ENCODE measurements at regions not wholly inside any gene's neighbourhood (a gene's known extent, or its start where the extent isn't known, plus 50 kb on each side); places are given as distances from the start of the nearest gene placed in this dataset.
"Not testable (repeated sequence)": the region's sequence is repeated elsewhere in the genome, so short reads cannot be mapped to it uniquely, and the experiment has no call there.

GRCh38 chr16:8109510-8110369 lies 480.6 kb downstream of the TMEM114 start:
- DNase-seq, result no peak

- no peak for DNase-seq
Measured at GRCh38 chr16:8108991-8109509, 481.3 kb downstream of the TMEM114 start.

- no peak for DNase-seq
Measured at GRCh38 chr16:8107296-8107695, 483.0 kb downstream of the TMEM114 start.

DNA sequence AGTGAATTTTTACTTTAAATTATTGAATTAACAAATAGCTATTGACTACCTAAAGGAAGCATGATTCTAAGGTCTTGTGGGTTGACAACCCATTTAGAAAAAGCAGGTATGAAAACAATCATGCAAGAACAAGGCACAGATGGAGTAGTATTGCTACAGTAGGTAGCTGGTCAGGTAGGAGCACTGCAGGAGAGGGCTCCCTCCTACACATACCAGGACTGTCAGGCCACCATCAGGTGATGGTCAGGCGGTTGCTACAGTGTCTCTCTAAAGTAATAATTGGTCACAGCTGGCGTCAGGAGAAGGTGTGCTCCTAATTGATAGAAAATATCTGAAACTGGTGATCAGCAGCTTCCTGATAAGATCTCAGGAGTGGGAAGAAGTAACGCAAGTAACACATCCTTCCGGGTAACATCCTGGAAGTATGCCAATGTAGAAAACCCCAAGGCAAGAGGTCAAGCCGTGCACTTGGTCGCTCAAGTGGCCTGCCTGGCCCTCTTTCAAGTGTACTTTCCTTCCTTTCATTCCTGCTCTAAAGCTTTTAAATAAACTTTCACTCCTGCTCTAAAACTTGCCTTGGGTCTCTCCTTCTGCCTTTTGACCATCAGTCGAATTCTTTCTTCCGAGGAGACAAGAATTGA lies 486.5 kb downstream of the TMEM114 start:
- no peak for DNase-seq

DNA sequence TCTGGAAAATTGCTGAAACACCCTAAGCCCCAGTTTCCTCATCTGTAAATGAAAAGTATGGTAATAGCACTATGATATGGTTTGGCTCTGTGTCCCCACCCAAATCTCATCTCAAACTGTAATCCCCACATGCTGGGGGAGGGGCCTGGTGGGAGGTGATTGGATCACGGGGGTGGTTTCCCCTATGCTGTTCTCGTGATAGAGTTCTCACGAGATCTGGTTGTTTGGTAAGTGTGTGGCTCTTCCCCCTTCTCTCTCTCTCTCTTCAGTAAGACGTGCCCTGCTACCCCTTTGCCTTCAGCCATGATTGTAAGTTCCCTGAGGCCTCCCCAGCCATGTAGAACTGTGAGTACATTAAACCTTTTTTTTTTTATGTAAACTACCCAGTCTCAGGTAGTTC lies 490.7 kb downstream of the TMEM114 start:
- no peak for DNase-seq

DNA sequence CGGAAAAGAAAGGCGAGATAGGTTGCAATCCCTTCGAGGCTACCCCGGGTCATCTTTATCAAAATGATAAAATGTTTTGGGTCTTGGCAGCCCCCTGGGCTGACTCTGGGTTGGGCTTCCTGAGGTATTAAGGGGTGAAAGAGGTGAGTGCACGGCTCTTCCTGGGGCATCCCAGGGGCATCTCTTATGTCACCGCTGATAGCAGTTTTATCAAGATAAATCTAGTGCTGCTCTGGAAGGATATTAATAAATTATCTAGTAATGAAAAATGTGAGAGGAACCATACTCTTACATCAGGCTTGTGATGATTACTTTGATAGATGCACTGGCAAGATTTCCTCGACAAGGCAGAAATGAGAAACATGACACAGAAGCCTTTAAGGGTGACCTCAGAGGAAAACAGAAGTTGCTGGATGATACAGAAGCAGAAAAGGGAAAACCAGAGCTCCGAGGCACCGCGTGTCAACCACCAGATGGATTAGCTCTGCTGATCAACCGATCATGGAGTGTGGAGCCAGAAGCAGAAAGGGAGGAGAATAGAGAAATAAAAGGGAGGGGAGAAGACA lies 491.3 kb downstream of the TMEM114 start:
- DNase-seq, result no peak

- DNase-seq, result no peak
Measured at GRCh38 chr16:8096211-8096610, 494.1 kb downstream of the TMEM114 start.

- no peak for DNase-seq
Measured at GRCh38 chr16:8094696-8095095, 495.6 kb downstream of the TMEM114 start.

DNA sequence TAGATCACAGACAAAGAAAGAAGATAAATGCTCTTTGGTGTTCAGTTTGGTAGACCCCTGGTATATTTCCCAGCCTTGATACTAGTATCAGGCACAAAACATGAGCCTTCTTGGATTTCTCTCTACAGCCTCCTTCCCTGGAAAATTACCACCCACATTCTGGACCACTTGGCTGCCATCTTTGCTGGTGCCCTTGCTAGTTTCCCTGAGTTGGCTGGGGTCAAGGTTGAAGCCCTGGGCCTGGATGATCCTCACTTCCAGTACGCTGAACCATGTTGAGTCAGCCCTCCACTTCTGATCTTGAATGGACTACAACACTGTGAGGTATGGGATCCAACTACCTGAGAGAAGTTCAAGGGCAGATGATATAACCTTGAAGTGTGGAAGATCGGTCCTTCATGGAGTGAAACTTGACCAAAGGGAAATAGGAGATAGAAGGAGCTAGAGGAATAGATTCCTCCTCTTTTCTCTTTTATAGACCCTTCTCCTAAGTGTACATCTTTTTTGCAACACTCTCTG lies 501.4 kb downstream of the TMEM114 start:
- no peak for DNase-seq

DNA sequence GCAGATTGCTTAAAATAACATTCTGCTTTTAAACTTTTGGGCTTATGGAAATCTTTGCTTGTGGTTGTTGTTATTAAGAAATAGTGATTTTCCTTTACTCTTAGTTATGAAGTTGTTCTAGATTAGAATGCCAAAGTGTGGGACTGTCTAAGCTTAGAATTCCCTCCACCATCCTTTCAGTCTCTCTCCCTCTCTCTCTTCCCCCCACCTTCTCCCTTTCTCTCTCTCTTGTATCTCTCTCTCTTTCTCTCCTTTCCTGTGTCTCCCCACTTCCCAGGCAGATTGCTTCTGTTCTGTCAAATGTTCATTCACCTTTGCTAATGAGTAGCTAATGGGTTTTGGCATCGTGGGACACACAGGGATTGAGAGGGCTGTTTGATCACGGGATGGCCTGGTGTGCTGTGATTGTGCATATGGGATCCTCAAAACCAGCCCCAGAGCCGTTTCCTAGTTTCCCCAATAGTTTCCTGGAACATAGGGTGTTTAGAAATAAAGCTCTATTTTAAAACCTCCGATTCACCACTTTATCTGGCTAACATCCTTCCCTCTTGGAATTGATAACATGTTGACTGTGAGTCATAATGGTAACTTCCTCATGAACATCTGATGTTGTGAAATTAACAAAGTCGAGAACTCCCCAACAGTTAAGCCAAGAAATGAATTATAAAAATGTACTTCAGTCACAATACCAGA lies 502.6 kb downstream of the TMEM114 start:
- no peak for DNase-seq

- no peak for DNase-seq
Measured at GRCh38 chr16:8087146-8087545, 503.2 kb downstream of the TMEM114 start.

GRCh38 chr16:8084882-8085281 lies 505.4 kb downstream of the TMEM114 start:
- no peak for DNase-seq

DNA sequence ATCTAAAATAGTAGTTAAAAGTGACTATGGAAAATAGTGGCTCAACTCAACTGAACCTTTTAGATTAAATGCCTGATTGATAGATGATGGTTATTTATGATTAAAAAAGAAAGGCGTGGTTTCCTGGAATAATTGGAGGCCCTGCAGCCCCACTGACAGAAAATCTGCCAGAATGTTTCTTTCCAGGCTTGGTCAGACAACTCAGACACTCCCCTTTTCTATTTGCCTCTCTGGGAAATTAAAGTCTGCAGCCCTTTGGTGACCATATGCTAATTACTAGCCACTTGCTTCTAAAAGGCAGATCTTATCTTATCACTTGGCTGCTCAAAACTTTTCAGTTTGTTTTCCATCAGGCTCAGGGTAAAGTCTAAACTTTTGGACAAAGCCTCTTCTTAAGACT lies 506.0 kb downstream of the TMEM114 start:
- no peak for DNase-seq

- DNase-seq, result no peak
Measured at GRCh38 chr16:8083560-8083959, 506.8 kb downstream of the TMEM114 start.

DNA sequence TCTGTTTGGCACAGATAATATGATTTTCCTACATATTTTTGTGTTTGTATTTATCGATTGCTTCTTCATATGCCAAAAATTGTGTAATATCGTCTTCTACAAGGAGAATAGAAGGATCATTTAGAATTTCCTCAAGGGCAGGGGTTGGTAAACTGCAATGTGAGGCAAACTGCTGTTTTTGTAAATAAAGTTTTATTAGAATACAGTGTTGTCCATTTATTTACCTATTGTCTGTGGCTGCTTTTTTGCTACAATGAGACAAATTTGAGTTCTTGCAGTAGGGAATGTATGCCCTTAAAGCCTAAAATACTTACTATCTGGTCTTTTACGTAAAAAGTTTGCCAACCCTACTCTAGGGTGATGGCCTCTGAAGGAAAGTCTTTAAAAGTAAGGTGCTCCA lies 509.5 kb downstream of the TMEM114 start:
- no peak for DNase-seq

DNA sequence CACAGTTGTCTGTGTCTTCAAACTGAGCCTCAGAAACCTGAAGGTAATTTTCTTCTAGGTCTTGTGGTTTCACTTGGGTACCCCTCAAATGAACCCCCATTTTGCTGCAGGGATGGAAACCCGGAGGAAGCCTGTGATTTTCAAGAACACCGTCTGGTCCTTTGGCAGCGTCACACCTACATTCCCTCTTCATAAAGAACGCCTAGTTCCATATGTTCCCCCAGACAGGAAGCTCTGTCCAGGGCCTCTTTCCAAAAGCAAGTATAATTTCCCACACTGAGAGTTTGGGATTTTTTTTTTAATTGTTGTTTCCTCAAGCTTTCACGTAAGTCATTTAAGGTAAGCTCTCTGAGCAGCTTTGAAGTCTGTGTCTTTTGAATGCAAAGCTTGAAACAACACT lies 515.0 kb downstream of the TMEM114 start:
- no peak for DNase-seq

DNA sequence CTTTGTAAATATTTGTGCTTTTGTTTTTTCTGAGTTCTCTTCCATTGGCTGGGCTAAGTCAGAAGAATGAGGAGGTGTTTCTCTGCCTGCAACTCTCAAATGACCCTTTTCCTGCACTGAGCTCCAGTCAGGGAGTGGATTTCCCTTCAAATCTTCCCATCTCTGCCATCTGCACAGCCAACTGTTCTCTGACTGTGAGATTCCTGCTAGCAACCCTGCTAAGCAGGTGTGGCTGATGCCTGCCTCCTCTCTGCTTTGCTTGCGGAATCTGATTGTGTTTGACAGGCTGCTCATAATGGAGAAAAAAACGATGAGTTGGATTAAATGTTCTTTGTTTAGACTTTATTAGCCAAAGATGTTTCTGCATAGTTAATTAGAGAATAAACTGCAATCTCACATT lies 519.8 kb downstream of the TMEM114 start:
- no peak for DNase-seq

DNA sequence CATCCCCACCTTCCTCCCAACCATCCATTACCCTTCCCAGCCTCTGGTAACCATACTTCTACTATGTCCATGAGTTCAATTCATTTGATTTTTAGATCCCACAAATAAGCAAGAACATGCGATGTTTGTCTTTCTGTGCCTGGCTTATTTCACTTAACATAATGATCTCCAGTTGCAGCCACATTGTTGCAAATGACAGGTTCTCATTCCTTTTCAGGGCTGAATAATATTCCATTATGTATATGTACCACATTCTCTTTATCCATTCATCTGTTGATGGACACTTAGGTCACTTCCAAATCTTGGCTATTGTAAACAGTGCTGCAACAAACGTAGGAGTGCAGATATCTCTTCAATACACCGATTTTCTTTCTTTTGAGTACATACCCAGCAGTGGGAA lies 522.1 kb downstream of the TMEM114 start:
- DNase-seq, result not testable (repeated sequence)

DNA sequence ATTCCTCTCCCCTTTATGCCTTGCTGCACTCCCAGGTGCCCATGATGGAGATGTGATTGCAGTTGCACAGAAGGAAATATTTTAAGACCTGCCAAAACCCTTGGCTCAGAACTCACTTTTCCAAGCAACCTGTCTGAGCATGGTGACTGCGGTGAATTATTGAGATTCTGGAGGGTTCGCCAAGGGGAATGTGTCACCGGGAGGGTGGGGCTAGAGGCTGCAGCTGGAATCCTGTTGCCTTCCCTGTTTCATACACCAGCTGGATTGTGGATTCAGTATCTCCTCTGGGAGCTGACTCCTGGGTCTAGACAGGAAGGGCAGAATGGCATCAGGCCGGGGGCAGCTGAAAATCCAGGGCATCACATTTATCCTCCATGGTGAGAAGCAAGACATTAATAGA lies 527.2 kb downstream of the TMEM114 start:
- DNase-seq, result no peak

GRCh38 chr16:8062677-8063076 lies 527.6 kb downstream of the TMEM114 start:
- DNase-seq, result no peak

GRCh38 chr16:8055761-8056160 lies 534.5 kb downstream of the TMEM114 start:
- DNase-seq, result no peak

DNA sequence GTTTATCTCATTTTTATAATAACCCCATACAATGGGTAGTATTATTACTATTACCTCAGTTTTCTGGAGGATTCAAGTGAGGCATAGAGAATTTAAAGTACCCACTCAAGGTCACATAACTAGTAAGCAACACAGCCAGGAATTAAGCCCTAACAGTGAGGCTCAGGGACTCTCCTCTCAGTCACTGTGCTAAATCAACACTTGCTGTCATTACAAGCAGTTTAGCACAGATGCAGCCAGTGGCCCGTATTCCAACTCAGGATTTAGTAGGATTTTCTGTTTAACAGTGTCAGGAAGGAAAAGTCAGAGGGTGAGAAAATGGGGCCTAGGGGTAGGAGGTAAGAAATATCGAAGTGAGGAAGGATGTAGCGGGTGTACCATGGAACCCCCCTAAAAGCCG lies 536.9 kb downstream of the TMEM114 start:
- DNase-seq, result no peak

DNA sequence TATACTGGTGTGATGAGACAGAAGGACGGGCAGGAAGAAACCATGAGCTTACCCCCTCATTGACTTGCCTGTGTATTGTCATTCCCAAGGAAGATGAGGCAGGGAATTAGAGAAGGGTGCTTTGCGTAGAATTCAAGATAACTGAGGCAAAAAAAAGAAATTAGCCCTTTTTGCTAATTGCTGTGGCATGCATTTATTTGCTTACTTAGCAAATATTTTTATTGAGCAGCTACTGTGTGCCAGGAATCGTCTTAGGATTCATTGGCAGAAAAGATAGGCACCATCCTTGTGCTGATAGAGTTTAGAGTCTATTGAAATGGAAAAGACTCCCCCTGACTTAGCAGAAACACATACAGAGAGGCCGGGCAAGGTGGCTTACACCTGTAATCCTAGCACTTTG lies 541.9 kb downstream of the TMEM114 start:
- no peak for DNase-seq
